Naive B cell (primary cell): ENCODE measurements at regions not wholly inside any gene's neighbourhood (a gene's known extent, or its start where the extent isn't known, plus 50 kb on each side); places are given as distances from the start of the nearest gene placed in this dataset.

Source experiments
- ATAC-seq, 2 donors: fragments of 150-1000 bp; cut with Tn5 transposase; 2 replicates each; pipeline ENCODE4 v1.10.0; 2021; ENCODE audit warnings: low read depth in 2 of 2, mild to moderate bottlenecking in 2 of 2, moderate library complexity in 2 of 2
- DNase-seq: peaks from one replicate; pipeline ENCODE4 v3.0.0; 2022
- H3K27ac Mint-ChIP-seq, 6 donors: one replicate each; pipeline ENCODE4 v1.8.0; 2020 to 2022; ENCODE audit warnings: mild to moderate bottlenecking in 6 of 6, mixed read lengths in 6 of 6, moderate library complexity in 5 of 6, inconsistent platforms in 2 of 6
- H3K27me3 Mint-ChIP-seq, 3 donors: one replicate each; pipeline ENCODE4 v1.8.0; 2021 to 2022; ENCODE audit warnings: mixed read lengths in 3 of 3, mild to moderate bottlenecking in 1 of 3
- H3K36me3 Mint-ChIP-seq, 2 donors: one replicate each; pipeline ENCODE4 v1.8.0; 2020 to 2022; ENCODE audit warnings: mixed read lengths in 2 of 2, inconsistent platforms in 1 of 2, mild to moderate bottlenecking in 1 of 2
- H3K4me1 Mint-ChIP-seq, 3 donors: one replicate each; pipeline ENCODE4 v1.8.0; 2020 to 2022; ENCODE audit warnings: mixed read lengths in 3 of 3, inconsistent platforms in 1 of 3, mild to moderate bottlenecking in 1 of 3, moderate library complexity in 1 of 3
- H3K4me3 Mint-ChIP-seq, 8 donors: one replicate each; pipeline ENCODE4 v1.8.0; 2020 to 2022; ENCODE audit warnings: mild to moderate bottlenecking in 8 of 8, mixed read lengths in 8 of 8, moderate library complexity in 8 of 8, inconsistent platforms in 2 of 8
- H3K9me3 Mint-ChIP-seq, 7 donors: one replicate each; pipeline ENCODE4 v1.8.0; 2020 to 2022; ENCODE audit warnings: mixed read lengths in 7 of 7, mild to moderate bottlenecking in 5 of 7, inconsistent platforms in 2 of 7, moderate library complexity in 1 of 7

GRCh38 chr2:76318848-76319360, 608.2 kb upstream of the GCFC2 start:
- no peak for ATAC-seq
- H3K27me3 Mint-ChIP-seq = no peaks in the 10 kb centered on the region
- no peak overlapping the region for H3K4me3 Mint-ChIP-seq
- H3K9me3 Mint-ChIP-seq = peaks cover 2 to 26% (median 7%) of the 10 kb centered on the region in 7 donors
- no peaks in the 10 kb centered on the region for H3K36me3 Mint-ChIP-seq
- no peak for DNase-seq
- no peak overlapping the region for H3K27ac Mint-ChIP-seq
- H3K4me1 Mint-ChIP-seq = no peaks in the 10 kb centered on the region

GRCh38 chr2:76316691-76317090, 606.0 kb upstream of the GCFC2 start:
- DNase-seq = no peak
- no peaks in the 10 kb centered on the region for H3K36me3 Mint-ChIP-seq
- H3K9me3 Mint-ChIP-seq = peaks cover 2 to 26% (median 5%) of the 10 kb centered on the region in 7 donors
- no peak overlapping the region for H3K27ac Mint-ChIP-seq
- ATAC-seq = no peak
- H3K4me1 Mint-ChIP-seq = no peaks in the 10 kb centered on the region
- H3K27me3 Mint-ChIP-seq = no peaks in the 10 kb centered on the region
- no peak overlapping the region for H3K4me3 Mint-ChIP-seq

- Mint-ChIP-seq H3K27me3 (no peaks in the 10 kb centered on the region), H3K36me3 (no peaks in the 10 kb centered on the region), H3K4me3 (no peak overlapping the region), H3K9me3 (peaks cover 2 to 26% (median 8%) of the 10 kb centered on the region in 7 donors), H3K27ac (no peak overlapping the region), H3K4me1 (no peaks in the 10 kb centered on the region)
- ATAC-seq (no peak), DNase-seq (no peak)
Observed at GRCh38 chr2:76314271-76315020, 603.7 kb upstream of the GCFC2 start.

- Mint-ChIP-seq H3K9me3 (peaks cover 0 to 15% (median 8%) of the 10 kb centered on the region in 7 donors), H3K27me3 (no peaks in the 10 kb centered on the region), H3K27ac (no peak overlapping the region), H3K4me3 (no peak overlapping the region), H3K36me3 (no peaks in the 10 kb centered on the region), H3K4me1 (no peaks in the 10 kb centered on the region)
- ATAC-seq = no peak
- no peak for DNase-seq
Observed at GRCh38 chr2:76312236-76312635, 601.5 kb upstream of the GCFC2 start.

GRCh38 chr2:76311728-76312127, 601.0 kb upstream of the GCFC2 start:
- DNase-seq (no peak), ATAC-seq (no peak)
- Mint-ChIP-seq H3K4me1 (no peaks in the 10 kb centered on the region), H3K27ac (no peak overlapping the region), H3K9me3 (peaks cover 0 to 15% (median 8%) of the 10 kb centered on the region in 7 donors), H3K27me3 (no peaks in the 10 kb centered on the region), H3K36me3 (no peaks in the 10 kb centered on the region), H3K4me3 (no peak overlapping the region)

GRCh38 chr2:76310894-76311633, 600.3 kb upstream of the GCFC2 start:
- Mint-ChIP-seq H3K36me3 (no peaks in the 10 kb centered on the region), H3K9me3 (peaks cover 0 to 21% (median 5%) of the 10 kb centered on the region in 7 donors), H3K4me1 (no peaks in the 10 kb centered on the region), H3K27me3 (no peaks in the 10 kb centered on the region), H3K4me3 (no peak overlapping the region), H3K27ac (no peak overlapping the region)
- DNase-seq = no peak
- ATAC-seq = no peak

- H3K4me1 Mint-ChIP-seq = no peaks in the 10 kb centered on the region
- ATAC-seq (no peak), DNase-seq (no peak)
- no peaks in the 10 kb centered on the region for H3K27me3 Mint-ChIP-seq
- no peak overlapping the region for H3K27ac Mint-ChIP-seq
- H3K4me3 Mint-ChIP-seq = no peak overlapping the region
- H3K9me3 Mint-ChIP-seq = peaks cover 0 to 21% (median 5%) of the 10 kb centered on the region in 7 donors
- no peaks in the 10 kb centered on the region for H3K36me3 Mint-ChIP-seq
Observed at GRCh38 chr2:76307495-76307894, 596.8 kb upstream of the GCFC2 start.

- no peak overlapping the region for H3K4me3 Mint-ChIP-seq
- no peak overlapping the region for H3K27ac Mint-ChIP-seq
- peaks cover 0 to 4% (median 0%) of the 10 kb centered on the region in 7 donors for H3K9me3 Mint-ChIP-seq
- no peaks in the 10 kb centered on the region for H3K36me3 Mint-ChIP-seq
- H3K27me3 Mint-ChIP-seq = no peaks in the 10 kb centered on the region
- no peaks in the 10 kb centered on the region for H3K4me1 Mint-ChIP-seq
- DNase-seq = no peak
- ATAC-seq = no peak
Observed at GRCh38 chr2:76298041-76298440, 587.3 kb upstream of the GCFC2 start.

- Mint-ChIP-seq H3K4me1 (no peaks in the 10 kb centered on the region), H3K27me3 (no peaks in the 10 kb centered on the region), H3K4me3 (no peak overlapping the region), H3K27ac (no peak overlapping the region), H3K9me3 (peaks cover 0 to 4% (median 0%) of the 10 kb centered on the region in 7 donors), H3K36me3 (no peaks in the 10 kb centered on the region)
- DNase-seq = no peak
- ATAC-seq = no peak
Observed at GRCh38 chr2:76296438-76296837, 585.7 kb upstream of the GCFC2 start.

- H3K4me3 Mint-ChIP-seq = no peak overlapping the region
- H3K36me3 Mint-ChIP-seq = no peaks in the 10 kb centered on the region
- ATAC-seq (no peak), DNase-seq (no peak)
- H3K4me1 Mint-ChIP-seq = no peaks in the 10 kb centered on the region
- H3K27ac Mint-ChIP-seq = no peak overlapping the region
- H3K27me3 Mint-ChIP-seq = no peaks in the 10 kb centered on the region
- H3K9me3 Mint-ChIP-seq = peaks cover 0 to 4% (median 0%) of the 10 kb centered on the region in 7 donors
Observed at GRCh38 chr2:76295762-76296161, 585.0 kb upstream of the GCFC2 start.

- Mint-ChIP-seq H3K36me3 (no peaks in the 10 kb centered on the region), H3K27ac (no peak overlapping the region), H3K9me3 (peaks cover 0 to 4% (median 0%) of the 10 kb centered on the region in 7 donors), H3K27me3 (no peaks in the 10 kb centered on the region), H3K4me3 (no peak overlapping the region), H3K4me1 (no peaks in the 10 kb centered on the region)
- ATAC-seq = no peak
- no peak for DNase-seq
Observed at GRCh38 chr2:76288598-76288997, 577.9 kb upstream of the GCFC2 start.

GRCh38 chr2:76288146-76288545, 577.4 kb upstream of the GCFC2 start:
- no peak overlapping the region for H3K27ac Mint-ChIP-seq
- H3K4me3 Mint-ChIP-seq = no peak overlapping the region
- ATAC-seq = no peak
- no peak for DNase-seq
- peaks cover 0 to 4% (median 0%) of the 10 kb centered on the region in 7 donors for H3K9me3 Mint-ChIP-seq
- no peaks in the 10 kb centered on the region for H3K27me3 Mint-ChIP-seq
- no peaks in the 10 kb centered on the region for H3K4me1 Mint-ChIP-seq
- H3K36me3 Mint-ChIP-seq = no peaks in the 10 kb centered on the region

GRCh38 chr2:76283350-76283749, 572.6 kb upstream of the GCFC2 start:
- ATAC-seq (no peak), DNase-seq (no peak)
- peaks cover 0 to 4% (median 0%) of the 10 kb centered on the region in 7 donors for H3K9me3 Mint-ChIP-seq
- H3K4me1 Mint-ChIP-seq = no peaks in the 10 kb centered on the region
- H3K27ac Mint-ChIP-seq = no peak overlapping the region
- H3K4me3 Mint-ChIP-seq = no peak overlapping the region
- no peaks in the 10 kb centered on the region for H3K36me3 Mint-ChIP-seq
- no peaks in the 10 kb centered on the region for H3K27me3 Mint-ChIP-seq
